ENCODE measurements at regions not wholly inside any gene's neighbourhood (a gene's known extent, or its start where the extent isn't known, plus 50 kb on each side); places are given as distances from the start of the nearest gene placed in this dataset.

DNA sequence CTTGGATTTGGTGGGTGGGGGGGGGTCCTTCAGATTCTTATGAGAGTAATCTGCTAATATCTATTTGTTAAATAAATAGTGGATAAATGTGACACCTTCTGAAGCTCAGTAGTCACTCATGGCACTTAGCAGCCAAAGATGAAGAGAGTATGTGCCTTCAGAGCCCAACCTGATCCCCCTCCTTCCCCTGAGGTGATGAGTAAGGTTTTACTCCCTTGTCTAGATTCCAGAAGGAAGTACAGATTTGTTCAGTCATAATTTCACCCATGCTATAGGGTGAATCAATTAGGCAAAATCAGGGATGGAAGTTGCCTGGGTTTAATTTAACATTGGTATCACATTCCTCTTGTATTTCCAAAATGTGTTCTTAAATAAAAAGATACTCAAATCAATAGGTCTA lies 340.3 kb upstream of the ATP2B1 start:
- intact Hi-C loops (cut with DNase I): no loop called here

DNA sequence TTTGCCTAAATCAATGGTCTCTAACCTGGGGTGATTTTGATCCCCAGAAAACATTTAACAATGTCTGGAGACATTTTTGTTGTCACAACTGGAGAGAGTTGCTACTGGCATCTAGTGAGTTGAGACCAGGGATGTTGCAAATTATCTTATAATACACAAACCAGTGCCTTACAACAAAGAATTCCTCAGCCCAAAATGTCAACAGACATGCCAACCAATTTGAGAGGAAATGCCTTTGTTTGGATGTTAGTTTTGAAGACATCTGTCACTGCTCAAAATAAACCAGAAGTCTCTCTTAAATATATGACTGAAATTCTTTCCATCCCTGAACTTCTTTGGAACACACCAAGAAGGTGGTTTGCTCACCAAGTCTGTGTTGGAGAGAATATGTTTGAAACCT lies 336.9 kb upstream of the ATP2B1 start:
- intact Hi-C loops (cut with DNase I): no loop called here
- no peak for DNase-seq
- Histone ChIP-seq H3K36me3 (no peaks in the 10 kb centered on the region), H3K4me1 (no peaks in the 10 kb centered on the region), H3K9me3 (no peaks in the 10 kb centered on the region), H3K27ac (no peak overlapping the region), H3K4me3 (replicated peaks in 1 of 3) (no peak overlapping the region), H3K27me3 (no peaks in the 10 kb centered on the region)
- no peak for TF ChIP-seq POLR2A (IDR thresholded peaks at IDR 0.05)
- TF ChIP-seq, protein P1, sequence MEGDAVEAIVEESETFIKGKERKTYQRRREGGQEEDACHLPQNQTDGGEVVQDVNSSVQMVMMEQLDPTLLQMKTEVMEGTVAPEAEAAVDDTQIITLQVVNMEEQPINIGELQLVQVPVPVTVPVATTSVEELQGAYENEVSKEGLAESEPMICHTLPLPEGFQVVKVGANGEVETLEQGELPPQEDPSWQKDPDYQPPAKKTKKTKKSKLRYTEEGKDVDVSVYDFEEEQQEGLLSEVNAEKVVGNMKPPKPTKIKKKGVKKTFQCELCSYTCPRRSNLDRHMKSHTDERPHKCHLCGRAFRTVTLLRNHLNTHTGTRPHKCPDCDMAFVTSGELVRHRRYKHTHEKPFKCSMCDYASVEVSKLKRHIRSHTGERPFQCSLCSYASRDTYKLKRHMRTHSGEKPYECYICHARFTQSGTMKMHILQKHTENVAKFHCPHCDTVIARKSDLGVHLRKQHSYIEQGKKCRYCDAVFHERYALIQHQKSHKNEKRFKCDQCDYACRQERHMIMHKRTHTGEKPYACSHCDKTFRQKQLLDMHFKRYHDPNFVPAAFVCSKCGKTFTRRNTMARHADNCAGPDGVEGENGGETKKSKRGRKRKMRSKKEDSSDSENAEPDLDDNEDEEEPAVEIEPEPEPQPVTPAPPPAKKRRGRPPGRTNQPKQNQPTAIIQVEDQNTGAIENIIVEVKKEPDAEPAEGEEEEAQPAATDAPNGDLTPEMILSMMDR (IDR thresholded peaks at IDR 0.05): no peak

More for the DNA sequence above, 340.3 kb upstream of the ATP2B1 start:
- Histone ChIP-seq H3K4me3 (replicated peaks in 1 of 3) (no peak overlapping the region), H3K36me3 (no peaks in the 10 kb centered on the region), H3K27me3 (no peaks in the 10 kb centered on the region), H3K27ac (no peak overlapping the region), H3K9me3 (no peaks in the 10 kb centered on the region), H3K4me1 (no peaks in the 10 kb centered on the region)
- DNase-seq: no peak
- TF ChIP-seq, protein P1 (IDR thresholded peaks at IDR 0.05): no peak
- TF ChIP-seq POLR2A (IDR thresholded peaks at IDR 0.05): no peak

DNA sequence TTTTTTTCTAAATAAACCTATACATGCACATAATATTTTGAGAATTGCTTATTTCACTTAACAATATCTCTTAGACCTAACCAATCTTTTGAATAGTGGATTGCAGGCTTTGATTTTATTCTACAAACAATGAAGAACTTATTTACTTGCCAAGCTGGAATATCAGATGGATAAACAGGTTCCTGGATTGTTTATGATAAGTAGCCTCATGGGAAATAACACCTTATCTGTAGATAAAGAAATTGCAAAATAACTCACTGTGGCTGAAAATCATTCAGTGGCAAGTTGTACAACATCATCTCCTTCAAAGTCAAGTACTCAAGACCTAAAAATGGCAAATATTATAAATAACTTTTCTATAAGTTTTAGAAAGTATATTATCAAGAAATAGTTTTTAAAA lies 335.4 kb upstream of the ATP2B1 start:
- Histone ChIP-seq H3K27ac (no peak overlapping the region), H3K36me3 (no peaks in the 10 kb centered on the region), H3K4me3 (replicated peaks in 1 of 3) (no peak overlapping the region), H3K9me3 (no peaks in the 10 kb centered on the region), H3K27me3 (no peaks in the 10 kb centered on the region), H3K4me1 (no peaks in the 10 kb centered on the region)
- DNase-seq: no peak
- TF ChIP-seq, protein P1 (IDR thresholded peaks at IDR 0.05): no peak
- TF ChIP-seq POLR2A (IDR thresholded peaks at IDR 0.05): no peak
- intact Hi-C loops (cut with DNase I): no loop called here

DNA sequence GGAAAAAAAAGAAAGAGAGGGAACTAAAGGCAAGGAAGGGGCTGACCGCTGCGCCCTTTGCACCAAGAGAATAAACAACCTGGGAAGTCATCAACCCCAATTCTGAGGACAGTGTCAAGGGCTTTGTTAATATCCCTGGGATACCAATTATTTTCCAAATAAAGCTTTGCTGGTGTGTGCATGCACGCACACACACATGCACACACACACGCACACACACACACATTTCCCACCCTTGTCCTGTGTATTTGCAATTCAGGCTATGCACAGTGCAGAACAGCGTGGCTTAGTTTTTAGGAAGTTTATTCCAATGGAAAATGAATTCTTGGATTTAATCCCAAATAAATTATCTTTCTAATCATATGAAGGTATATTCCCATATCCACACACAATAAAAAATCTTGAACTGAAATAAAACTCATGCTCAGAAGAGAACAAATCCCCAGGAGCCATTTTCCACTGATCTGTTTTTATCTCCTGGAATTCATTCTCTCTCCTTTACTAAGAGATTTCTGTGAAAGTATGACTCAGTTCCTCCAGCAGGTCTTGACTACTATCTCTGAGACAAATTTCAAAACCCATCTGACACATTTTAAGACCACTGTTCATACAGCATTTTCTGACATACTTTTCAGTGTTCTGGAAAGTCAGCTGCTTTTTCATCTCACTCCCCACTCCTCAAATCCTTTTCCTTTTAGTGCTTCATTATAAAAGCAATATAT lies 334.4 kb upstream of the ATP2B1 start:
- no peaks in the 10 kb centered on the region for H3K36me3 ChIP-seq
- no peaks in the 10 kb centered on the region for H3K9me3 ChIP-seq
- WGBS, 2 donors: 88 to 93% methylated on average over 5 of the region's 5 CpGs
- no peak overlapping the region for H3K27ac ChIP-seq
- H3K4me1 ChIP-seq: no peaks in the 10 kb centered on the region
- intact Hi-C loops (cut with DNase I): no loop called here
- TF ChIP-seq, protein P1 (IDR thresholded peaks at IDR 0.05): no peak
- no peak for TF ChIP-seq POLR2A (IDR thresholded peaks at IDR 0.05)
- H3K4me3 ChIP-seq (replicated peaks in 1 of 3): no peak overlapping the region
- no peaks in the 10 kb centered on the region for H3K27me3 ChIP-seq
- no peak for DNase-seq

DNA sequence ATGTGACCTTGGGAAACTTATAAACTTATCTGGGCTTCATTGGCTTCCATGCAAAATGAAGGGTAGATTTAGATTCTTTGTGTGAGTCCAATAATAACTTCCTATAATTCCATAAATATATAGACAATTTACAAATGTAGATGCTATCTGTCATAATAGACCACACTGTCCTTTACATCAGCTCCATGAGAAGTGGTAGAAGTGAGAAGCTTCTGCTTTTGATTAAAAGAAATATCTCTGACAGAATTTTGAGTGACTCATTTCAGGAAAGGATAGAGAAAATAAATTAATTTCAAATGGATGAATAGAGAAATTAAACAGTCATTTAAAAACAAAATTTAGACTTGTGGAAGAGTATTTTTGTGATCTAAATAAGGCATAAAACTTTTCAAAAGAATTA lies 329.7 kb upstream of the ATP2B1 start:
- TF ChIP-seq, protein P1 (IDR thresholded peaks at IDR 0.05): no peak
- no peak overlapping the region for H3K27ac ChIP-seq
- H3K4me3 ChIP-seq (replicated peaks in 1 of 3): no peak overlapping the region
- no peaks in the 10 kb centered on the region for H3K36me3 ChIP-seq
- H3K27me3 ChIP-seq: no peaks in the 10 kb centered on the region
- H3K9me3 ChIP-seq: no peaks in the 10 kb centered on the region
- intact Hi-C loops (cut with DNase I): no loop called here
- H3K4me1 ChIP-seq: no peaks in the 10 kb centered on the region
- DNase-seq: no peak

Data from thyroid gland (tissue), 4 donors.